ENCODE measurements at regions not wholly inside any gene's neighbourhood (a gene's known extent, or its start where the extent isn't known, plus 50 kb on each side); places are given as distances from the start of the nearest gene placed in this dataset.
"Not testable (repeated sequence)": the region's sequence is repeated elsewhere in the genome, so short reads cannot be mapped to it uniquely, and the experiment has no call there.

DNA sequence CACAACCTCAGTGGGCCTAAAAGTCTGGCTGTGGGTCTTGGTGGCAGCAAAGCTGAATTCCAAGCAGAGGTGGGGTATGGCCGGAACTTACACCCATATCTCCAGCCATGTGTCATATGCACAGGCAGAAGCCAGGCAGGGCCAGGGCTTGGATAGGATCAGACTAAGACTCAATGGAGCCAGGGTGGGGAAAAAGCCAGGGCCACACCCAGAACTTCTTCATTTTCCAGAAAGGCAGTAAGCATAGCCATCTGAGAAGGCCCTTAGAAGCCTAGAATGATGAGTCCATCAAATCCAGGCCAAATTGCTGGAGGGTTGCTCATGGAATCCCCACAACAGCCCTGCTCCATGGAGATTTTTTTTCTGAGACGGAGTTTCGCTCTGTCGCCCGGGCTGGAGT is 116.2 kb upstream of the SRSF6 start:
- TF ChIP-seq, protein P1, sequence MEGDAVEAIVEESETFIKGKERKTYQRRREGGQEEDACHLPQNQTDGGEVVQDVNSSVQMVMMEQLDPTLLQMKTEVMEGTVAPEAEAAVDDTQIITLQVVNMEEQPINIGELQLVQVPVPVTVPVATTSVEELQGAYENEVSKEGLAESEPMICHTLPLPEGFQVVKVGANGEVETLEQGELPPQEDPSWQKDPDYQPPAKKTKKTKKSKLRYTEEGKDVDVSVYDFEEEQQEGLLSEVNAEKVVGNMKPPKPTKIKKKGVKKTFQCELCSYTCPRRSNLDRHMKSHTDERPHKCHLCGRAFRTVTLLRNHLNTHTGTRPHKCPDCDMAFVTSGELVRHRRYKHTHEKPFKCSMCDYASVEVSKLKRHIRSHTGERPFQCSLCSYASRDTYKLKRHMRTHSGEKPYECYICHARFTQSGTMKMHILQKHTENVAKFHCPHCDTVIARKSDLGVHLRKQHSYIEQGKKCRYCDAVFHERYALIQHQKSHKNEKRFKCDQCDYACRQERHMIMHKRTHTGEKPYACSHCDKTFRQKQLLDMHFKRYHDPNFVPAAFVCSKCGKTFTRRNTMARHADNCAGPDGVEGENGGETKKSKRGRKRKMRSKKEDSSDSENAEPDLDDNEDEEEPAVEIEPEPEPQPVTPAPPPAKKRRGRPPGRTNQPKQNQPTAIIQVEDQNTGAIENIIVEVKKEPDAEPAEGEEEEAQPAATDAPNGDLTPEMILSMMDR (conservative IDR thresholded peaks at IDR 0.05; ENCODE audit: low read depth): no peak
- H3K27ac ChIP-seq: no peak overlapping the region
- CTCF ChIA-PET: no interaction called here
- DNase-seq (ENCODE audit: low spot score): no peak
- POLR2A ChIA-PET (ENCODE audit: low non-redundant PET): no interaction called here

DNA sequence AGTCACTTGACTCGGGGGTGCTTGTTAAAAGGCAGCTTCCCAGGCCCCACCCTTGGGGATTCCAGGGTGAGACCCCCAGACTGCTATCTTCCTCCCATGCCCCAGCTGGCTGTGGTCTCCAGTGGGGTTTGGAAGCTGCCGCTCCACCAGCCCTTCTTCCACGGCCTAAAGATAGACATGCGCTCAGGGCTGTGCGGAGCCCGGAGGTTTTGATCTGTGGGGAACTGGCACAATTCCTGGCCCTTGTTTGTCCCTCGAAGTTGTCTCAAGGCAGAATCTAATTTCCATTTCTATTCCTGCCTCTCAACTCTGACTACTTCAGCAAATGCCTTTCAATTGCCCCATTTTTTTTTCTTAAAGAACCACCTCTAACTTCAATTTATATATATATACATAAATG is 120.7 kb upstream of the SRSF6 start:
- DNase-seq (ENCODE audit: low spot score): no peak
- no peak overlapping the region for H3K27ac ChIP-seq
- ChIA-PET CTCF (no interaction called here), POLR2A (ENCODE audit: low non-redundant PET) (no interaction called here)
- TF ChIP-seq, protein P1 (conservative IDR thresholded peaks at IDR 0.05; ENCODE audit: low read depth): no peak

DNA sequence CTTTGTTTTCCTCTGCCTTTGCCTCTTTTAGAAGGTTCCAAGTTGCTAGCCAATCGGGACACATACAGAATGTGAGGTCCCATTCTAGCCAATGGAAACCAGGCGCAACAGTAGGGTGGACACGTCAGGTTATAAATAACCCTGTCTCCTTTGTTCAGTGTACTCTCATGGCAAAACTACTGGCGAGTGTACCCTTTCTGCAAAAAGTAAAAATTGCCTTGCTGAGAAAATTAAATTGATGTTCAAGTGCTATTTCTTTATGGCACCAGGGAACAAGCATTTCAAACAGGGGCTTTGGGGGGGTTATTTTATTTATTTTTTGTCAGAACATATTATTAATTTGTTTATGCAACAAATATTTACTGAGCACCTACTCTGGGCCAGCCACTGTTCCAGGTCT is 123.6 kb upstream of the SRSF6 start:
- ChIA-PET POLR2A (ENCODE audit: low non-redundant PET) (no interaction called here), CTCF (no interaction called here)
- TF ChIP-seq, protein P1 (conservative IDR thresholded peaks at IDR 0.05; ENCODE audit: low read depth): no peak
- no peak overlapping the region for H3K27ac ChIP-seq
- DNase-seq (ENCODE audit: low spot score): no peak

DNA sequence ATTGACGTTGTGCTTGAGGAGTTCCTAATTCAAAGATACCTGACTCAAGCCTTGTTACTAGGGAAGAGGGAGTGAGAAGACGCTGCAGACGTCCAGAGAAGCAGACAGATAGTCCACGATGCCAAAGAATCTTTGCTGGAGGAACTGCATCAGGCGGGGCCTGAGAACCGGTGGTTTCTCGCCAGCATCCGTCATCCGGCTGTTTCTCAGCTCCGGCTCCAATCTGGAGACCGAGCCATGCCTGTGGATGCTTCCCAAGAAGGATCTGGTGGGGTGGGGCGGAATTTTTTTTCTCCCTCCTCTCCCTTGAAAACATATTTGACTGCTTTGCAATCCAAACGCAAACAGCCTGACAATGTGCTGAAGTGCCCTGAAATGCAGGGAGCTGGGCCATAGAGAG is 125.8 kb upstream of the SRSF6 start:
- POLR2A ChIA-PET (ENCODE audit: low non-redundant PET): no interaction called here
- no peak overlapping the region for H3K27ac ChIP-seq
- TF ChIP-seq, protein P1 (conservative IDR thresholded peaks at IDR 0.05; ENCODE audit: low read depth): no peak
- CTCF ChIA-PET: no interaction called here
- no peak for DNase-seq (ENCODE audit: low spot score)

DNA sequence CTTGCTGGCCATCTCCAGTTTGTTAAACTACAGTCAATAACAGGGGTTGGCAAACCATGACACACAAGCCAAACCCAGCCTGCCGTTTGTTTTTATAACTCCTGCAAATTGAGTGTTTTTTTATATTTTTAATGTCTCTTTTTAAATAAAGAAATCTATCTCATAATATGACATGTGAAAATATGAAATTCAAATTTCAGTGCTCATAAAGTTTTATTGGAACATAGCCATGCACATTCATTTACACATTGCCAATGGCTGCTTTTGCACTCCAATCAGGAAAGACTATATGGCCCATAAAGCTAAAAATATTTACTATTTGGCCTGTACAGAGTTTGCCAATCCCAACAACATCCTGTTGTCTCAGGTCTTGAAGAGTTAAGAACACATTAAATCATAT is 129.0 kb upstream of the SRSF6 start:
- no peak for DNase-seq (ENCODE audit: low spot score)
- ChIA-PET POLR2A (ENCODE audit: low non-redundant PET) (no interaction called here), CTCF (no interaction called here)
- H3K27ac ChIP-seq: no peak overlapping the region
- TF ChIP-seq, protein P1 (conservative IDR thresholded peaks at IDR 0.05; ENCODE audit: low read depth): no peak

DNA sequence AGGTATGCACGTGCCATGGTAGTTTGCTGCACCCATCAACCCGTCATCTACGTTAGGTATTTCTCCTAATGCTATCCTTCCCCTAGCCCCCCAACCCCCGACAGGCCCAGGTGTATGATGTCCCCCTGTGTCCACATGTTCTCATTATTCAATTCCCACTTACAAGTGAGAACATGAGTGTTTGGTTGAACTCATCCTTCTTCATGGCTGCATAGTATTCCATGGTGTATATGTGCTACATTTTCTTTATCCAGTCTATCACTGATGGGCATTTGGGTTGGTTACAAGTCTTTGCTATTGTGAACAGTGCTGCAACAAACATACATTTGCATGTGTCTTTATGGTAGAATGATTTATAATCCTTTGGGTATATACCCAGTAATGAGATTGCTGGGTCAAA is 130.5 kb upstream of the SRSF6 start:
- CTCF ChIA-PET; H3K27ac ChIP-seq; POLR2A ChIA-PET (ENCODE audit: low non-redundant PET): not testable (repeated sequence)

DNA sequence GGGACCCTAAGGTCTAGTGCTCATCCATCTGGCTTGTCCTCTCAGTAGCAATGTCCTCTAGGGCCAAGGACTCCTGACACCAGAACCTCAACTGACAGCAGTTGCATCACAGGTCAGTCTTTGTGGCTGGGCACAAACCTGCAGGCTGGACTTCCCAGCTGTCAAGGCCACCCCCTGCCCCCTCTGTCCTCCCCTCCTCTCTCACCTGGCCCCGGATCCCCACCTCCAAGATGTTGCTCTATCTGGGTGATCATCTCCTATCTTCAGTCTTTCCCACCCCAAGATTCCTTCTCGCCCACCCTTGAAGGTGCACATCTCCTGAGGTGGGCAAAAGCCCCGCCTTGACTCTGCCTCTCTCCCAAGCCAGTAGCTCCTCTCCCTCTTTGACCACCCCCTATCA is 131.8 kb upstream of the SRSF6 start:
- TF ChIP-seq, protein P1 (conservative IDR thresholded peaks at IDR 0.05; ENCODE audit: low read depth): no peak
- H3K27ac ChIP-seq: no peak overlapping the region
- ChIA-PET CTCF (no interaction called here), POLR2A (ENCODE audit: low non-redundant PET) (no interaction called here)
- no peak for DNase-seq (ENCODE audit: low spot score)

More for the DNA sequence above, 130.5 kb upstream of the SRSF6 start:
- not testable (repeated sequence) for DNase-seq (ENCODE audit: low spot score)

All from RWPE1 (cell line).